ENCODE measurements at regions not wholly inside any gene's neighbourhood (a gene's known extent, or its start where the extent isn't known, plus 50 kb on each side); places are given as distances from the start of the nearest gene placed in this dataset.

DNA sequence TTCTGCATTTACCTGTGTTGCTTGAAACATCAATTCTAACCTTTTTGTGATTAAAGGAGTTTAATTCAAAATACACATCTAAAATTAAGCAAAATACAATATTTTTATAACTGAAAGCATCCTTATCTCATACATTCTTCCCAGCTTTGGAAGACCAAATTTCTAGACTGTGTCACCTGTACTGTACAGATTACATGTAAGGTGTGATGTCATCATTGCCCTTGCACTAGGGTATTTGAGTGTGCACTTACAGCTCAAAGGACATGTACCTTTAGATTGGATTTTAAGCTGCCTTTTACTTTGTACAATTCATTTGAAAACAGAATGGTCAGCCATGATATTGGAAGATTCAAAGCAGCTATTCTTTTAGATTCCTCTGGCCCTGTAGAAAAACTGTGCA is 932.8 kb upstream of the POU3F3 start:
- no peaks in the 10 kb centered on the region for H3K4me1 ChIP-seq (replicated peaks in 1 of 2)
- no peaks in the 10 kb centered on the region for H3K27me3 ChIP-seq
- H3K36me3 ChIP-seq (replicated peaks in 1 of 2) = no peaks in the 10 kb centered on the region
- no peak overlapping the region for H3K4me3 ChIP-seq
- DNase-seq = no peak
- no peak overlapping the region for H3K27ac ChIP-seq
- no peaks in the 10 kb centered on the region for H3K9me3 ChIP-seq (replicated peaks in 1 of 3)
- intact Hi-C loops (cut with DNase I) = no loop called here
- no peak for TF ChIP-seq POLR2A (IDR thresholded peaks at IDR 0.05)
- TF ChIP-seq, protein P1, sequence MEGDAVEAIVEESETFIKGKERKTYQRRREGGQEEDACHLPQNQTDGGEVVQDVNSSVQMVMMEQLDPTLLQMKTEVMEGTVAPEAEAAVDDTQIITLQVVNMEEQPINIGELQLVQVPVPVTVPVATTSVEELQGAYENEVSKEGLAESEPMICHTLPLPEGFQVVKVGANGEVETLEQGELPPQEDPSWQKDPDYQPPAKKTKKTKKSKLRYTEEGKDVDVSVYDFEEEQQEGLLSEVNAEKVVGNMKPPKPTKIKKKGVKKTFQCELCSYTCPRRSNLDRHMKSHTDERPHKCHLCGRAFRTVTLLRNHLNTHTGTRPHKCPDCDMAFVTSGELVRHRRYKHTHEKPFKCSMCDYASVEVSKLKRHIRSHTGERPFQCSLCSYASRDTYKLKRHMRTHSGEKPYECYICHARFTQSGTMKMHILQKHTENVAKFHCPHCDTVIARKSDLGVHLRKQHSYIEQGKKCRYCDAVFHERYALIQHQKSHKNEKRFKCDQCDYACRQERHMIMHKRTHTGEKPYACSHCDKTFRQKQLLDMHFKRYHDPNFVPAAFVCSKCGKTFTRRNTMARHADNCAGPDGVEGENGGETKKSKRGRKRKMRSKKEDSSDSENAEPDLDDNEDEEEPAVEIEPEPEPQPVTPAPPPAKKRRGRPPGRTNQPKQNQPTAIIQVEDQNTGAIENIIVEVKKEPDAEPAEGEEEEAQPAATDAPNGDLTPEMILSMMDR (IDR thresholded peaks at IDR 0.05) = no peak

DNA sequence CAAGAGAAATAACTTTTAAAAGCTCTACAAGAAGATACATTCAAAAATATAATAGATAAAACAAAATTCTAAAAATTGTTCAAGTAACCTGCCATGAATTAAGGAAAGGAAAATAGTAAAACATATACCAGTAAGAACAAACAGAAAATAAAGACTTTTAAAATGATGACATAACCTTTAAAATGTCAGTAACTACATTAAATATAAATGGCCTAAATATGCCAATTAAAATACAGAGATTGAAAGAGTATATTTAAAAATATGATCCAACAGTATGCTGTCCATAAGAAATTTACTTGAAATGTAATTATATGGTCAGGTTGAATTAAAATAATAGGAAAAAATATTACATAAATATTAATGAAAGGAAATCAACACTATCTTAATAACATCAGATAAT is 911.7 kb upstream of the POU3F3 start:
- H3K36me3 ChIP-seq (replicated peaks in 1 of 2) = no peaks in the 10 kb centered on the region
- no peak overlapping the region for H3K27ac ChIP-seq
- intact Hi-C loops (cut with DNase I) = no loop called here
- TF ChIP-seq, protein P1 (IDR thresholded peaks at IDR 0.05) = no peak
- no peak for TF ChIP-seq POLR2A (IDR thresholded peaks at IDR 0.05)
- H3K27me3 ChIP-seq = no peaks in the 10 kb centered on the region
- H3K9me3 ChIP-seq (replicated peaks in 1 of 3) = peaks cover 0 to 15% (median 0%) of the 10 kb centered on the region in 3 donors
- DNase-seq = no peak
- H3K4me1 ChIP-seq (replicated peaks in 1 of 2) = no peaks in the 10 kb centered on the region
- no peak overlapping the region for H3K4me3 ChIP-seq

DNA sequence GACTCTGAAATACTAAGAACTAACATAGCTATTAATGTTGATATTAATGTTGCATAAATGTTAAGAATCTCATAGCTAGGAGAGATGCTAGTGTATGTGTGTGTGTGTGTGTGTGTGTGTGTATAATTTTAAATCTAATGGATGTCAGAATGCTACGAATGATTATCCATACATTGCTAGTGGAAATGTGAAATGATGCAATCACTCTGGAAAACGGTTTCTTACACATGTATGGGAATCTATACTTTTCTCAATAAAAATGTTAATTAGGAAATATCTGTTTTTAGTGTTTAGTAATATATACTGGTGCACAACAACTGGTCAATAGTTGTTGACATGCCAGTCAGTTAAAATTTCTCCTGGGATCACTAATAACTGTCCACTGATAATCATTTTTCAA is 908.8 kb upstream of the POU3F3 start:
- Histone ChIP-seq H3K9me3 (replicated peaks in 1 of 3) (peaks cover 0 to 15% (median 0%) of the 10 kb centered on the region in 3 donors), H3K27ac (no peak overlapping the region), H3K4me1 (replicated peaks in 1 of 2) (no peaks in the 10 kb centered on the region), H3K27me3 (no peaks in the 10 kb centered on the region), H3K4me3 (no peak overlapping the region), H3K36me3 (replicated peaks in 1 of 2) (no peaks in the 10 kb centered on the region)
- intact Hi-C loops (cut with DNase I) = no loop called here
- TF ChIP-seq, protein P1 (IDR thresholded peaks at IDR 0.05) = no peak
- TF ChIP-seq POLR2A (IDR thresholded peaks at IDR 0.05) = no peak
- 63 to 78% (median 74%) methylated on average over 2 of the region's 2 CpGs for WGBS, 4 donors
- no peak for DNase-seq

DNA sequence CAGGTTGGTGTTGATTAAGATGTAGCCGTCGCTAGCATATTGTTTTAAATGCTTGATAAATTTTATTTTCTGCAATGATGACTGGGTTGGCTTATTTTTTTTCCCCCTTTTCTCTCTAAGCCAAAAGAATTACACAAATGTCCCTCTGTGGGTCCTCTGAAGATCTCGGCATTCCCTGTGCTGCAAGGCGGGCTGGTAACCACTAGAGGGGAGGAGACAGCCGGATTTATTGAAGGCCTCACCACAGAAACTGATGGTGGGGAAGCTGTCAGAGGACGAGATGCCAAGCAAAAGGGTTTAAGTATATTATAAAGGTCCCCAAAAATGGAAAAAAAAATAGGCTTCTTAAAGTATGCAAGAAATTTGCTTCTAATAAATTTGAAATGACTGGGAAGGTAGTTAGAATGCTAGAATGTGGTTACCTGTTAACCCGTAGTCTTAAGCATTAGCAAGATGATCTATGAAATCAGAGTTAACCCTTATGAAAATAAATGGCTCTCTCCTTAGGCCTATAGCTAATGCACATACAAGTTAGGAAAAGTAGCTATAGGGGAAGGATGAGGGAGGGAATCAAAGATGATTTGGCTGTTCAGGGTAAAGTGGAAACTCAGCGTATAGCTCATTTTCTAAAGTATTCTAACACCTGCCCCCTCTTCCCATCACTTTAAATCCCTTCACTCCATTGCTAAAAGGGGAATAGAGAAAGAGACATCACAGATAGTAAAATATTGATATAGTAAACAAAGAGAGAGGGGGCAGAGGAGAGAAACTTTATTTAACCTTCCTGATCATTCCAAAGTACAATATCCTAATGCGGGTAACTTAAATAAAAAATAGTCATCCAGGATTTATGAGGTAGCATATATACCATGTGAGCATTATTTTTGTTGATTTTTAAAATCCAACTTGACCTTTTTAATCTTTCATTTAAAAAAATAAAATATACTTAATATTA is 894.5 kb upstream of the POU3F3 start:
- no peak for TF ChIP-seq POLR2A (IDR thresholded peaks at IDR 0.05)
- TF ChIP-seq, protein P1 (IDR thresholded peaks at IDR 0.05) = peak; percentile 13 to 36 (median 28)
- no peaks in the 10 kb centered on the region for H3K9me3 ChIP-seq (replicated peaks in 1 of 3)
- H3K27ac ChIP-seq = no peak overlapping the region
- H3K4me1 ChIP-seq (replicated peaks in 1 of 2) = no peaks in the 10 kb centered on the region
- H3K36me3 ChIP-seq (replicated peaks in 1 of 2) = no peaks in the 10 kb centered on the region
- no peaks in the 10 kb centered on the region for H3K27me3 ChIP-seq
- H3K4me3 ChIP-seq = no peak overlapping the region
- DNase-seq = peak in 6 of 7 donors; percentile 2 to 59 (median 16)
- intact Hi-C loops (cut with DNase I) = no loop called here
- WGBS, 4 donors = 33 to 34% (median 34%) methylated on average over 9 of the region's 9 CpGs
